K562 (cell line): ENCODE measurements at regions not wholly inside any gene's neighbourhood (a gene's known extent, or its start where the extent isn't known, plus 50 kb on each side); places are given as distances from the start of the nearest gene placed in this dataset.

Experiments used
- ATAC-seq: fragments of 200-7000 bp; cut with Tn5 transposase; 3 replicates; pipeline ENCODE4 v1.9.1; 2020; ENCODE audit warnings: moderate library complexity
- BruUV-seq: library from RNA; stranded (reverse); fragments of 400-500 nt; replicated peaks from 2 replicates; lab custom pipeline; 2021; lab: Mats Ljungman, UMichigan
- CTCF ChIA-PET: fragments of 300-600 bp; formaldehyde crosslinking; extraction: SDS; loops from one replicate; lab custom pipeline; 2021; ENCODE audit warnings: low intra/inter-chr PET ratio; lab: Yijun Ruan, JAX
- POLR2A ChIA-PET: fragments of 300-600, 350-650 bp; sonication (Branson Sonifier 250); formaldehyde crosslinking; extraction: SDS; loops from one replicate; lab custom pipeline; 2021; ENCODE audit warnings: antibody characterized with exemption, inconsistent platforms; lab: Yijun Ruan, JAX
- DNase-seq, 4 experiments: peaks; one replicate each; pipeline versions ENCODE4 v3.0.0 to v3.0.0-alpha.2; 2011 to 2018; ENCODE audit warnings: low spot score in 3 of 4, mixed read lengths in 3 of 4; ENCODE audit errors: extremely low read depth in 1 of 4
- FAIRE-seq: peaks from 2 replicates; lab custom pipeline; 2011; peaks lifted over from hg19 to GRCh38; lab: Jason Lieb, UNC
- H2AFZ ChIP-seq: 2 replicates; pipeline ENCODE4 v1.6.0; 2011; ENCODE audit warnings: low read depth, low read length, control low read depth, inconsistent platforms
- H3K27ac ChIP-seq: fragments of 200-600 bp; 3 replicates; pipeline ENCODE4 v1.8.0; 2011; ENCODE audit warnings: low read depth, mild to moderate bottlenecking, control low read depth, inconsistent platforms, low read length, moderate library complexity, mixed read lengths; ENCODE audit errors: extremely low read depth
- H3K27me3 ChIP-seq, 2 experiments: fragments of 300-600 bp in 1 of 2; 2 replicates in 1 of 2; 3 replicates in 1 of 2; pipeline versions ENCODE4 v1.6.0 to v1.8.0; 2011; ENCODE audit warnings: inconsistent platforms in 2 of 2, low read length in 2 of 2, mild to moderate bottlenecking in 1 of 2, mixed read lengths in 1 of 2, moderate library complexity in 1 of 2; ENCODE audit not compliant: control insufficient read depth in 2 of 2, insufficient read depth in 2 of 2
- H3K36me3 ChIP-seq: fragments of 300-600 bp; 3 replicates; pipeline ENCODE4 v1.8.0; 2011; ENCODE audit warnings: mild to moderate bottlenecking, low read length, inconsistent platforms; ENCODE audit not compliant: control insufficient read depth, insufficient read depth
- H3K4me1 ChIP-seq, 2 experiments: fragments of 200-600 bp in 1 of 2; replicated peaks in 1 of 2; 2 replicates in 1 of 2; 3 replicates in 1 of 2; pipeline versions ENCODE4 v1.5.1 to v1.8.0; 2011; ENCODE audit warnings: inconsistent platforms in 2 of 2, low read length in 2 of 2, mild to moderate bottlenecking in 1 of 2, mixed read lengths in 1 of 2, moderate library complexity in 1 of 2; ENCODE audit not compliant: control insufficient read depth in 2 of 2, insufficient read depth in 2 of 2
- H3K4me2 ChIP-seq: 2 replicates; pipeline ENCODE4 v1.6.1; 2011; ENCODE audit warnings: low read length, control low read depth, inconsistent platforms, mixed read lengths; ENCODE audit not compliant: insufficient read depth
- H3K4me3 ChIP-seq: fragments of 200-600 bp; sonication (generic), shearing (Covaris generic); 2 replicates; pipeline ENCODE4 v1.5.1; 2016; ENCODE audit warnings: control low read depth, inconsistent platforms
- H3K79me2 ChIP-seq: fragments of 200-600 bp; 3 replicates; pipeline ENCODE4 v1.8.0; 2011; ENCODE audit warnings: low read length, inconsistent platforms; ENCODE audit not compliant: control insufficient read depth, insufficient read depth
- H3K9ac ChIP-seq, 2 experiments: 2 replicates each; pipeline versions ENCODE4 v1.6.0 to v1.6.1; 2011; ENCODE audit warnings: low read depth in 2 of 2, low read length in 2 of 2, control low read depth in 1 of 2, inconsistent platforms in 1 of 2, mild to moderate bottlenecking in 1 of 2, mixed read lengths in 1 of 2; ENCODE audit not compliant: insufficient read depth in 1 of 2
- H3K9me1 ChIP-seq: one replicate; pipeline ENCODE4 v1.6.0; 2011; ENCODE audit warnings: inconsistent platforms, mild to moderate bottlenecking, low read length, moderate library complexity; ENCODE audit not compliant: control insufficient read depth, insufficient read depth
- H3K9me3 ChIP-seq: replicated peaks from 2 replicates; pipeline ENCODE4 v1.5.1; 2011; ENCODE audit warnings: low read depth, low read length, inconsistent platforms; ENCODE audit not compliant: control insufficient read depth, insufficient read depth
- H4K20me1 ChIP-seq: replicated peaks from 2 replicates; pipeline ENCODE4 v1.6.1; 2011; ENCODE audit warnings: low read length, inconsistent platforms, mixed read lengths; ENCODE audit not compliant: control insufficient read depth, insufficient read depth
- BRD9 ChIP-seq: fragments of 450-650 bp; IDR thresholded peaks from 2 replicates; pipeline ENCODE4 v1.6.1; 2018; ENCODE audit warnings: low read depth; ENCODE audit not compliant: partially characterized antibody
- CXXC5 ChIP-seq: fragments of 250-450 bp; sonication (Bioruptor Pico); IDR thresholded peaks from 2 replicates; pipeline ENCODE4 v1.8.0; 2022; ENCODE audit warnings: inconsistent platforms, mild to moderate bottlenecking, moderate library complexity
- PRMT5 ChIP-seq: sonication (generic); formaldehyde crosslinking; IDR thresholded peaks from 2 replicates; pipeline ENCODE4 v1.5.0; 2020; ENCODE audit warnings: missing genetic modification reagents
- REST ChIP-seq, 2 experiments: fragments of 450-650 bp; formaldehyde crosslinking in 1 of 2; IDR thresholded peaks; 2 replicates each; pipeline versions ENCODE4 v1.4.0 to v1.6.1; 2014 to 2020; ENCODE audit warnings: mild to moderate bottlenecking in 2 of 2, borderline replicate concordance in 1 of 2, low read depth in 1 of 2
- ZC3H4 ChIP-seq: sonication (generic); formaldehyde crosslinking; IDR thresholded peaks from 2 replicates; pipeline ENCODE4 v1.9.0; 2021; ENCODE audit warnings: missing genetic modification reagents, borderline replicate concordance
- ZSCAN29 ChIP-seq: fragments of 450-650 bp; IDR thresholded peaks from 2 replicates; pipeline ENCODE4 v1.6.1; 2017
- WGBS: fragments of 100-300 bp; shearing (Covaris generic); methylation state at CpG from one replicate; pipeline ENCODE4 v1.1.6; 2016; ENCODE audit warnings: low coverage, mixed read lengths; ENCODE audit not compliant: insufficient coverage; ENCODE audit errors: missing lambda C conversion rate; 5-methylcytosine and 5-hydroxymethylcytosine counted together
- in situ Hi-C: fragments of 300-500 bp; cut with MboI; formaldehyde crosslinking; loops from 4 replicates; pipeline ENCODE4 v1.15.0; 2018; ENCODE audit warnings: inconsistent platforms, mixed read lengths
- intact Hi-C: fragments of 100-400 bp; cut with micrococcal nuclease; formaldehyde crosslinking; loops from 2 replicates; pipeline ENCODE4 v1.14.2; 2022

GRCh38 chr1:229164836-229165735 lies 105.8 kb upstream of the RAB4A start:
- ATAC-seq (no peak), FAIRE-seq (no peak), DNase-seq (no peak)
- H3K79me2 ChIP-seq = no peaks in the 10 kb centered on the region
- no peak overlapping the region for H3K27ac ChIP-seq
- H3K9ac ChIP-seq = no peak overlapping the region
- no TSS peak for BruUV-seq
- no peaks in the 10 kb centered on the region for H4K20me1 ChIP-seq
- H3K4me2 ChIP-seq = no peak overlapping the region
- WGBS = 2% methylated on average over 12 of the region's 12 CpGs
- H3K4me1 ChIP-seq = no peaks in the 10 kb centered on the region
- H3K9me3 ChIP-seq = no peaks in the 10 kb centered on the region
- ChIA-PET CTCF (no interaction called here), POLR2A (interaction anchor here (0.6 kb wide), 1 partner anchor 9 kb away, joined by 3 read pairs; no protein-coding TSS in a partner anchor)
- peaks cover 37 to 65% of the 10 kb centered on the region in 2 experiments for H3K27me3 ChIP-seq
- H3K9me1 ChIP-seq = no peaks in the 10 kb centered on the region
- in situ Hi-C loops (no loop called here), intact Hi-C loops (no loop called here)
- no peak for TF ChIP-seq ZC3H4 (CRISPR knock-in tag)
- no peak for TF ChIP-seq PRMT5 (CRISPR knock-in tag)
- no peak for TF ChIP-seq CXXC5 (CRISPR knock-in tag)
- no peak for TF ChIP-seq BRD9
- TF ChIP-seq REST (IDR thresholded peaks at IDR 0.05; ENCODE audit: borderline replicate concordance) = no peak
- TF ChIP-seq REST (CRISPR knock-in tag; IDR thresholded peaks at IDR 0.05; ENCODE audit: low read depth) = no peak
- no peak for TF ChIP-seq ZSCAN29
- H3K36me3 ChIP-seq = no peaks in the 10 kb centered on the region
- no peak overlapping the region for H3K4me3 ChIP-seq
- H2AFZ ChIP-seq = no peak overlapping the region
